BE2C (cell line): ENCODE measurements at regions not wholly inside any gene's neighbourhood (a gene's known extent, or its start where the extent isn't known, plus 50 kb on each side); places are given as distances from the start of the nearest gene placed in this dataset.

Experiments
- DNase-seq: peaks from one replicate; pipeline ENCODE4 v3.0.0-alpha.2; 2020
- H3K27me3 ChIP-seq: fragments of 250-450 bp; sonication (Bioruptor Pico); 2 replicates; pipeline ENCODE4 v1.5.1; 2020; ENCODE audit warnings: mild to moderate bottlenecking
- H3K36me3 ChIP-seq: fragments of 250-450 bp; sonication (Bioruptor Pico); 2 replicates; pipeline ENCODE4 v1.5.1; 2020; ENCODE audit warnings: mild to moderate bottlenecking
- H3K4me1 ChIP-seq: fragments of 250-450 bp; sonication (Bioruptor Pico); 2 replicates; pipeline ENCODE4 v1.5.1; 2020
- H3K4me3 ChIP-seq: 2 replicates; pipeline ENCODE4 v1.5.1; 2011; ENCODE audit warnings: low read depth, low read length
- H3K9me3 ChIP-seq: fragments of 250-450 bp; sonication (Bioruptor Pico); 2 replicates; pipeline ENCODE4 v1.5.1; 2020
- CTCF ChIP-seq: IDR thresholded peaks from 2 replicates; pipeline ENCODE4 v1.5.1; 2012; ENCODE audit warnings: mild to moderate bottlenecking, low read depth, low read length

- no peak for TF ChIP-seq CTCF
Observed at GRCh38 chr3:104642827-104643226, 723.9 kb upstream of the ALCAM start.

GRCh38 chr3:104646196-104646595 is 720.5 kb upstream of the ALCAM start:
- H3K4me3 ChIP-seq = no peak overlapping the region
- H3K4me1 ChIP-seq = peaks cover 6% of the 10 kb centered on the region
- no peaks in the 10 kb centered on the region for H3K36me3 ChIP-seq
- no peak for TF ChIP-seq CTCF
- DNase-seq = no peak
- no peaks in the 10 kb centered on the region for H3K27me3 ChIP-seq
- H3K9me3 ChIP-seq = no peaks in the 10 kb centered on the region

More at GRCh38 chr3:104642827-104643226, 723.9 kb upstream of the ALCAM start:
- peaks cover 6% of the 10 kb centered on the region for H3K4me1 ChIP-seq
- no peak overlapping the region for H3K4me3 ChIP-seq
- peak; percentile 45 for DNase-seq
- no peaks in the 10 kb centered on the region for H3K9me3 ChIP-seq
- H3K27me3 ChIP-seq = no peaks in the 10 kb centered on the region
- no peaks in the 10 kb centered on the region for H3K36me3 ChIP-seq

GRCh38 chr3:104648823-104649222 is 717.9 kb upstream of the ALCAM start:
- Histone ChIP-seq H3K9me3 (no peaks in the 10 kb centered on the region), H3K27me3 (no peaks in the 10 kb centered on the region), H3K4me3 (no peak overlapping the region), H3K4me1 (no peaks in the 10 kb centered on the region; the same call in 1 of the 2 replicates), H3K36me3 (no peaks in the 10 kb centered on the region)
- no peak for TF ChIP-seq CTCF
- no peak for DNase-seq

- peak; percentile 22 for DNase-seq
- peaks cover 2% of the 10 kb centered on the region; the same call in 1 of the 2 replicates for H3K4me1 ChIP-seq
- TF ChIP-seq CTCF = no peak
- H3K9me3 ChIP-seq = no peaks in the 10 kb centered on the region
- H3K36me3 ChIP-seq = no peaks in the 10 kb centered on the region
- H3K27me3 ChIP-seq = no peaks in the 10 kb centered on the region
- H3K4me3 ChIP-seq = no peak overlapping the region
Observed at GRCh38 chr3:104669083-104669482, 697.6 kb upstream of the ALCAM start.

- no peak for DNase-seq
- H3K27me3 ChIP-seq = no peaks in the 10 kb centered on the region
- H3K4me3 ChIP-seq = no peak overlapping the region
- H3K36me3 ChIP-seq = no peaks in the 10 kb centered on the region
- no peak for TF ChIP-seq CTCF
- H3K4me1 ChIP-seq = peaks cover 2% of the 10 kb centered on the region; the same call in 1 of the 2 replicates
- no peaks in the 10 kb centered on the region for H3K9me3 ChIP-seq
Observed at GRCh38 chr3:104672331-104672730, 694.4 kb upstream of the ALCAM start.

GRCh38 chr3:104673981-104674380 is 692.7 kb upstream of the ALCAM start:
- no peak for TF ChIP-seq CTCF

More at GRCh38 chr3:104673981-104674380, 692.7 kb upstream of the ALCAM start:
- Histone ChIP-seq H3K27me3 (no peaks in the 10 kb centered on the region), H3K4me1 (peaks cover 2% of the 10 kb centered on the region; the same call in 1 of the 2 replicates), H3K4me3 (no peak overlapping the region), H3K9me3 (no peaks in the 10 kb centered on the region; the same call in 1 of the 2 replicates), H3K36me3 (no peaks in the 10 kb centered on the region)
- no peak for DNase-seq
